Astrocyte (in vitro differentiated cells and primary cell): ENCODE measurements at regions not wholly inside any gene's neighbourhood (a gene's known extent, or its start where the extent isn't known, plus 50 kb on each side); places are given as distances from the start of the nearest gene placed in this dataset.
A peak's percentile ranks its signal among the peaks of the same experiment; 100 is the strongest.

Source experiments
- DNase-seq: peaks from one replicate; pipeline ENCODE4 v3.0.0-alpha.2; 2010; ENCODE audit warnings: low read depth
- FAIRE-seq: peaks from 2 replicates; lab custom pipeline; 2011; peaks lifted over from hg19 to GRCh38; lab: Jason Lieb, UNC
- H2AFZ ChIP-seq: 2 replicates; pipeline ENCODE4 v1.6.0; 2012; ENCODE audit warnings: low read depth, low read length, inconsistent platforms
- H3K27ac ChIP-seq: 2 replicates; pipeline ENCODE4 v1.5.1; 2011; ENCODE audit warnings: low read depth, low read length, inconsistent platforms
- H3K27me3 ChIP-seq: 2 replicates; pipeline ENCODE4 v1.6.0; 2011; ENCODE audit warnings: low read length, inconsistent platforms; ENCODE audit not compliant: insufficient read depth
- H3K36me3 ChIP-seq: 2 replicates; pipeline ENCODE4 v1.5.1; 2011; ENCODE audit warnings: low read length, inconsistent platforms; ENCODE audit not compliant: insufficient read depth
- H3K4me1 ChIP-seq: 2 replicates; pipeline ENCODE4 v1.5.1; 2011; ENCODE audit warnings: low read length, inconsistent platforms; ENCODE audit not compliant: insufficient read depth
- H3K4me2 ChIP-seq: 2 replicates; pipeline ENCODE4 v1.6.0; 2012; ENCODE audit warnings: low read length, inconsistent platforms
- H3K4me3 ChIP-seq: 2 replicates; pipeline ENCODE4 v1.5.1; 2011; ENCODE audit warnings: low read depth, mild to moderate bottlenecking, low read length, inconsistent platforms; ENCODE audit not compliant: insufficient read depth
- H3K79me2 ChIP-seq: 2 replicates; pipeline ENCODE4 v1.6.0; 2012; ENCODE audit warnings: mild to moderate bottlenecking, low read length, inconsistent platforms; ENCODE audit not compliant: insufficient read depth
- H3K9ac ChIP-seq: 2 replicates; pipeline ENCODE4 v1.6.0; 2012; ENCODE audit warnings: mild to moderate bottlenecking, low read length, inconsistent platforms
- H3K9me3 ChIP-seq: 2 replicates; pipeline ENCODE4 v1.5.1; 2012; ENCODE audit warnings: low read depth, mild to moderate bottlenecking, low read length, inconsistent platforms; ENCODE audit not compliant: insufficient read depth
- H4K20me1 ChIP-seq: 2 replicates; pipeline ENCODE4 v1.6.0; 2012; ENCODE audit warnings: low read length, inconsistent platforms; ENCODE audit not compliant: insufficient read depth
- H3K27ac Mint-ChIP-seq: one replicate; pipeline ENCODE4 v1.8.0; 2021; ENCODE audit warnings: mild to moderate bottlenecking, mixed read lengths; ENCODE audit not compliant: unreplicated experiment
- H3K27me3 Mint-ChIP-seq: one replicate; pipeline ENCODE4 v1.8.0; 2021; ENCODE audit warnings: low read depth, mixed read lengths; ENCODE audit not compliant: unreplicated experiment
- H3K36me3 Mint-ChIP-seq: one replicate; pipeline ENCODE4 v1.8.0; 2021; ENCODE audit warnings: low read depth, mixed read lengths; ENCODE audit not compliant: unreplicated experiment
- H3K4me1 Mint-ChIP-seq: one replicate; pipeline ENCODE4 v1.8.0; 2021; ENCODE audit warnings: low read depth, mixed read lengths; ENCODE audit not compliant: unreplicated experiment
- H3K4me3 Mint-ChIP-seq: one replicate; pipeline ENCODE4 v1.8.0; 2021; ENCODE audit warnings: mild to moderate bottlenecking, moderate library complexity, mixed read lengths; ENCODE audit not compliant: unreplicated experiment
- H3K9me3 Mint-ChIP-seq: one replicate; pipeline ENCODE4 v1.8.0; 2021; ENCODE audit warnings: mild to moderate bottlenecking, mixed read lengths; ENCODE audit not compliant: unreplicated experiment
- CTCF ChIP-seq: IDR thresholded peaks from 2 replicates; pipeline ENCODE4 v1.5.1; 2011; ENCODE audit warnings: low read depth, mild to moderate bottlenecking, inconsistent platforms, low read length, moderate library complexity; ENCODE audit not compliant: insufficient read depth
- EZH2 ChIP-seq: IDR thresholded peaks from 2 replicates; pipeline ENCODE4 v1.6.1; 2012; ENCODE audit warnings: mild to moderate bottlenecking, low read length, inconsistent platforms; ENCODE audit not compliant: insufficient read depth

GRCh38 chr12:66049538-66050282, 80.8 kb downstream of the LLPH start:
- peaks cover 9% of the 10 kb centered on the region for H3K4me1 ChIP-seq
- no peak overlapping the region for H2AFZ ChIP-seq
- H3K36me3 Mint-ChIP-seq, result no peaks in the 10 kb centered on the region
- H3K36me3 ChIP-seq, result no peaks in the 10 kb centered on the region
- no peaks in the 10 kb centered on the region for H3K27me3 Mint-ChIP-seq
- no peak overlapping the region for H3K27ac Mint-ChIP-seq
- H3K27me3 ChIP-seq, result no peaks in the 10 kb centered on the region
- no peaks in the 10 kb centered on the region for H4K20me1 ChIP-seq
- no peaks in the 10 kb centered on the region for H3K79me2 ChIP-seq
- no peaks in the 10 kb centered on the region for H3K9me3 Mint-ChIP-seq
- no peak for TF ChIP-seq CTCF
- TF ChIP-seq EZH2, result no peak
- H3K4me2 ChIP-seq, result no peak overlapping the region
- DNase-seq (no peak), FAIRE-seq (no peak)
- H3K4me3 ChIP-seq, result no peak overlapping the region
- H3K4me1 Mint-ChIP-seq, result peaks cover 11% of the 10 kb centered on the region
- no peak overlapping the region for H3K9ac ChIP-seq
- no peaks in the 10 kb centered on the region for H3K9me3 ChIP-seq
- no peak overlapping the region for H3K27ac ChIP-seq
- H3K4me3 Mint-ChIP-seq, result no peak overlapping the region

DNA sequence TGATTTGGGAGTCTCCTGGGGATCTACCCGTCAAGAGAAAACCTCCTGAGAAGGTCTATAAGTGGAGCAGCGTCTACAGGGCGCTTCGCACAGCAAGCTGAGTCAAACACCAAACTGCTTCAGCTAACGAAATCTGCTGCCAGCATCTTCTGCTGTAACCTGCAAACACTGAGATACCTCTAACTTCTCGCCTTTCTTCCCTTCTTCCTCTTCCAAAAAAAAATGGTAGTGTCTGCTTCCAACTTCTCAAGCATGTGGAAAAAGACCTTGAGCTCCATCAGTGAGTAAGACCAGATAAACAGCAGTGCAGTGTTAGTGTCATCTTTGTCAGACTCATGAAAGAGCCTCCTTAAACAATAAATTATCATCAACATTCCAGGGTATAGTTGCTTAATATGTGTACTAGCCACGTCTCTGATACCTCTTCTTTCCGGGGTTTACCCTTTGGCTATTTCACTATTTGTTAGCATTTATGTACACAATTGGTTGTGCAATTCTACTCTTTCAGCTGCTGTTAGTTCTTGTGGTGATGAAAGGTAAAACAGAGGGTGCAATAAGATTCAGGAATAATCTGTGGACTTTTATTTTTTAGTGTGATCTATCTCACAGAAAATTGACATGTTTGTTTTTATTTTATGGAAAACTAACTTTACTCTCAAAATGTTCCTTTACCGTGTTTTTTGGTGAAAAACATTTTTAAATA, 81.6 kb downstream of the LLPH start:
- peak; percentile 66 for FAIRE-seq
- no peaks in the 10 kb centered on the region for H3K27me3 ChIP-seq
- H2AFZ ChIP-seq, result no peak overlapping the region
- H3K27ac ChIP-seq, result no peak overlapping the region
- DNase-seq, result no peak
- TF ChIP-seq CTCF (no peak), EZH2 (no peak)
- no peaks in the 10 kb centered on the region for H3K79me2 ChIP-seq
- H3K4me1 ChIP-seq, result peaks cover 9% of the 10 kb centered on the region
- no peaks in the 10 kb centered on the region for H3K36me3 ChIP-seq
- Mint-ChIP-seq H3K4me1 (peaks cover 12% of the 10 kb centered on the region), H3K4me3 (no peak overlapping the region), H3K36me3 (no peaks in the 10 kb centered on the region), H3K27ac (no peak overlapping the region), H3K27me3 (no peaks in the 10 kb centered on the region), H3K9me3 (no peaks in the 10 kb centered on the region)
- H3K9ac ChIP-seq, result no peak overlapping the region
- H4K20me1 ChIP-seq, result no peaks in the 10 kb centered on the region
- H3K4me3 ChIP-seq, result no peak overlapping the region
- H3K4me2 ChIP-seq, result no peak overlapping the region
- no peaks in the 10 kb centered on the region for H3K9me3 ChIP-seq
